Loucy (cell line): ENCODE measurements at regions not wholly inside any gene's neighbourhood (a gene's known extent, or its start where the extent isn't known, plus 50 kb on each side); places are given as distances from the start of the nearest gene placed in this dataset.

Source experiments
- H2AFZ ChIP-seq: fragments of 200-600 bp; sonication (generic); 2 replicates; pipeline ENCODE4 v1.6.0; 2016; ENCODE audit warnings: antibody characterized with exemption, mild to moderate bottlenecking, low read length, moderate library complexity
- H3F3A ChIP-seq: fragments of 200-600 bp; 2 replicates; pipeline ENCODE4 v1.6.0; 2016; ENCODE audit warnings: antibody characterized with exemption, low read depth, mild to moderate bottlenecking
- H3K27me3 ChIP-seq: fragments of 200-600 bp; sonication (generic); 2 replicates; pipeline ENCODE4 v1.6.1; 2014; ENCODE audit warnings: low read length, mild to moderate bottlenecking; ENCODE audit not compliant: insufficient read depth, poor library complexity, severe bottlenecking
- H3K36me3 ChIP-seq: fragments of 200-600 bp; sonication (generic); 2 replicates; pipeline ENCODE4 v1.6.1; 2016; ENCODE audit warnings: low read length; ENCODE audit not compliant: insufficient read depth
- H3K4me1 ChIP-seq: fragments of 200-600 bp; sonication (generic); 2 replicates; pipeline ENCODE4 v1.5.1; 2014; ENCODE audit warnings: low read length, mild to moderate bottlenecking; ENCODE audit not compliant: insufficient read depth, poor library complexity, severe bottlenecking
- H3K4me2 ChIP-seq: fragments of 200-600 bp; sonication (generic); 2 replicates; pipeline ENCODE4 v1.6.0; 2014; ENCODE audit warnings: antibody characterized with exemption, low read length, low read depth, mild to moderate bottlenecking; ENCODE audit not compliant: poor library complexity, severe bottlenecking
- H3K4me3 ChIP-seq: fragments of 200-600 bp; sonication (generic); 2 replicates; pipeline ENCODE4 v1.5.1; 2014; ENCODE audit warnings: low read length, mild to moderate bottlenecking, mixed read lengths; ENCODE audit not compliant: poor library complexity, severe bottlenecking
- H3K79me2 ChIP-seq: fragments of 200-600 bp; sonication (generic); 2 replicates; pipeline ENCODE4 v1.6.1; 2014; ENCODE audit warnings: low read length; ENCODE audit not compliant: insufficient read depth
- H3K9ac ChIP-seq: fragments of 200-600 bp; sonication (generic); 2 replicates; pipeline ENCODE4 v1.6.0; 2014; ENCODE audit warnings: mild to moderate bottlenecking, low read depth, low read length, moderate library complexity; ENCODE audit not compliant: poor library complexity, severe bottlenecking
- H3K9me2 ChIP-seq: fragments of 200-600 bp; sonication (generic); replicated peaks from 2 replicates; pipeline ENCODE4 v1.6.1; 2016; ENCODE audit warnings: low read depth, low read length, mixed read lengths
- H3K9me3 ChIP-seq: fragments of 200-600 bp; sonication (generic); 2 replicates; pipeline ENCODE4 v1.6.1; 2014; ENCODE audit warnings: mild to moderate bottlenecking, antibody characterized with exemption, low read length, low read depth; ENCODE audit not compliant: insufficient read depth
- H4K20me1 ChIP-seq: fragments of 200-600 bp; sonication (generic); 2 replicates; pipeline ENCODE4 v1.6.0; 2014; ENCODE audit warnings: antibody characterized with exemption, low read length, mild to moderate bottlenecking; ENCODE audit not compliant: insufficient read depth, poor library complexity, severe bottlenecking
- EZH2phosphoT487 ChIP-seq: fragments of 200-600 bp; IDR thresholded peaks from 2 replicates; pipeline ENCODE4 v1.6.1; 2018; ENCODE audit warnings: antibody characterized with exemption, mild to moderate bottlenecking, moderate library complexity, borderline replicate concordance
- TF ChIP-seq, protein P1 (sequence below): fragments of 200-600 bp; sonication (generic); conservative IDR thresholded peaks from 2 replicates; pipeline ENCODE4 v1.5.1; 2014; ENCODE audit warnings: mild to moderate bottlenecking, antibody characterized with exemption, low read length

DNA sequence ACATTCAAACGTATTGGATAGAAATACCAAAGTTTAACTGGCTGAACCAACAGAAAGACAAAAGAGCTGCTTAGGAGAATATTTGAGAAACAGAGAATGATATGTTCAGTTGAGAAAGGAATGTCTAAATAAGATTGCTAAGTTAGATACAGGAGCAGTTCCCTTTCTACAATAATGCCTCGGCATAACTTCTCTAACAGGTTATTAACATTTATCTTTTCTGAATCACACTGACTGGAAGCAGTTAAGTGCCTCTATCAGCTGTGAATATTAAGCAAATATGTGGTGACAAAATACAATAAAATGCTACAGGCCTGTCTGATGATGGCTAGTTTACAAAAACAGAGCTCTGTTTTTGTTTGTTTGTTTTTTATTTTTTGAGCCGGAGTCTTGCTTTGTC lies 121.9 kb downstream of the KCNK1 start:
- no peaks in the 10 kb centered on the region for H3K79me2 ChIP-seq
- H3F3A ChIP-seq, result no peaks in the 10 kb centered on the region
- no peaks in the 10 kb centered on the region for H3K9me2 ChIP-seq
- H3K4me3 ChIP-seq, result no peak overlapping the region
- no peaks in the 10 kb centered on the region for H3K4me1 ChIP-seq
- H3K36me3 ChIP-seq, result no peaks in the 10 kb centered on the region
- TF ChIP-seq, protein P1, sequence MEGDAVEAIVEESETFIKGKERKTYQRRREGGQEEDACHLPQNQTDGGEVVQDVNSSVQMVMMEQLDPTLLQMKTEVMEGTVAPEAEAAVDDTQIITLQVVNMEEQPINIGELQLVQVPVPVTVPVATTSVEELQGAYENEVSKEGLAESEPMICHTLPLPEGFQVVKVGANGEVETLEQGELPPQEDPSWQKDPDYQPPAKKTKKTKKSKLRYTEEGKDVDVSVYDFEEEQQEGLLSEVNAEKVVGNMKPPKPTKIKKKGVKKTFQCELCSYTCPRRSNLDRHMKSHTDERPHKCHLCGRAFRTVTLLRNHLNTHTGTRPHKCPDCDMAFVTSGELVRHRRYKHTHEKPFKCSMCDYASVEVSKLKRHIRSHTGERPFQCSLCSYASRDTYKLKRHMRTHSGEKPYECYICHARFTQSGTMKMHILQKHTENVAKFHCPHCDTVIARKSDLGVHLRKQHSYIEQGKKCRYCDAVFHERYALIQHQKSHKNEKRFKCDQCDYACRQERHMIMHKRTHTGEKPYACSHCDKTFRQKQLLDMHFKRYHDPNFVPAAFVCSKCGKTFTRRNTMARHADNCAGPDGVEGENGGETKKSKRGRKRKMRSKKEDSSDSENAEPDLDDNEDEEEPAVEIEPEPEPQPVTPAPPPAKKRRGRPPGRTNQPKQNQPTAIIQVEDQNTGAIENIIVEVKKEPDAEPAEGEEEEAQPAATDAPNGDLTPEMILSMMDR, result no peak
- no peak for TF ChIP-seq EZH2phosphoT487
- H3K27me3 ChIP-seq, result no peaks in the 10 kb centered on the region
- no peaks in the 10 kb centered on the region for H3K9me3 ChIP-seq
- no peak overlapping the region for H3K4me2 ChIP-seq
- H3K9ac ChIP-seq, result no peak overlapping the region
- no peak overlapping the region for H2AFZ ChIP-seq
- H4K20me1 ChIP-seq, result no peaks in the 10 kb centered on the region

DNA sequence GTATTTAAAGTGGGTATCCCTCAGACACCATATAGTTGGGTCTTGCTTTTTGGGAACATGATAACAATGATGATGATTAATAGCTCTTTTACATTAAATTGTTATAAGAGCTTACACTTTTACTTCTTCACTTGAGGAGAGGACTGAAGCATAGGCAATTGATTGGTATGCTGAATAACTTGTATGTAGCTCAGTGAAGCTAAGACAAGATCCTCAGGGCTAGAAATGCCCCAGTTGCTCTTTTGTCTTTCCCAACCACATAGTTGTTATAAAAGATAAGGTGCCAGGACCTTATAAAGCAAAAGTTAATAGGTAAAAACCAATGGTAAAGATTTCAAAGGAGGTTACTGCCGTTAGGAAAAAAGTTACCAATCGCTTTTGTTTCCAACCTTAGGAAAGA lies 123.4 kb downstream of the KCNK1 start:
- H3K9ac ChIP-seq, result no peak overlapping the region
- no peak for TF ChIP-seq EZH2phosphoT487
- TF ChIP-seq, protein P1, result no peak
- H3K79me2 ChIP-seq, result no peaks in the 10 kb centered on the region
- no peak overlapping the region for H2AFZ ChIP-seq
- H3K4me1 ChIP-seq, result no peaks in the 10 kb centered on the region
- H3F3A ChIP-seq, result no peaks in the 10 kb centered on the region
- no peaks in the 10 kb centered on the region for H3K36me3 ChIP-seq
- no peaks in the 10 kb centered on the region for H4K20me1 ChIP-seq
- no peak overlapping the region for H3K4me2 ChIP-seq
- H3K4me3 ChIP-seq, result no peak overlapping the region
- H3K27me3 ChIP-seq, result no peaks in the 10 kb centered on the region
- H3K9me2 ChIP-seq, result no peaks in the 10 kb centered on the region
- no peaks in the 10 kb centered on the region for H3K9me3 ChIP-seq

DNA sequence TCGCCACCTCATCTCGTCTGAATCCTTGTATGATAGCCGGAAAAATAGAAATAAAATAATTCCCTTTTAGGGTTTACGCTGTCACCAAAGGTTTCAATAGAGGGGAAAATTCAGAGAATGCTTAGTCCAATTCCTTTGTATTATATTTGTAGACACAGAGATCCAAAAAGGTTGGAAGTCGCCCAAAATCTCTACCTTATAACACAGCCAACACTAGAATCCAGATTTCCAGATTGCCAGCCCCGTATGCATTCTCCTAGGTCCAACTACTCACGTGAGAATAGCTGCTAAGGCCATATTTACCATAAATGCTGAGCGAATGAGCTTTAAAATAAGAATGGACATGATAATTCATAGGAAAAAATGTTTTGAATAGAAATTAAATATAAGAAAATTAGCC lies 124.5 kb downstream of the KCNK1 start:
- no peaks in the 10 kb centered on the region for H3K27me3 ChIP-seq
- TF ChIP-seq, protein P1, result no peak
- no peak for TF ChIP-seq EZH2phosphoT487
- H3K79me2 ChIP-seq, result no peaks in the 10 kb centered on the region
- no peaks in the 10 kb centered on the region for H3K9me2 ChIP-seq
- H3K4me1 ChIP-seq, result no peaks in the 10 kb centered on the region
- H3K4me2 ChIP-seq, result no peak overlapping the region
- no peak overlapping the region for H3K4me3 ChIP-seq
- H2AFZ ChIP-seq, result no peak overlapping the region
- no peaks in the 10 kb centered on the region for H3F3A ChIP-seq
- no peaks in the 10 kb centered on the region for H3K36me3 ChIP-seq
- no peaks in the 10 kb centered on the region for H3K9me3 ChIP-seq
- no peaks in the 10 kb centered on the region for H4K20me1 ChIP-seq
- H3K9ac ChIP-seq, result no peak overlapping the region
